Ramos (cell line): ENCODE measurements at regions not wholly inside any gene's neighbourhood (a gene's known extent, or its start where the extent isn't known, plus 50 kb on each side); places are given as distances from the start of the nearest gene placed in this dataset.

Source experiments
- in situ Hi-C: fragments of 300-500 bp; cut with MboI; formaldehyde crosslinking; loops from one replicate; pipeline ENCODE4 v1.14.3; 2022; ENCODE audit warnings: low sequenced_read_pairs; ENCODE audit not compliant: unreplicated experiment

- in situ Hi-C loops, result no loop called here
These were observed 158.2 kb upstream of the TSC22D2 start for GRCh38 chr3:150249779-150250470.

GRCh38 chr3:150248888-150249681, 159.0 kb upstream of the TSC22D2 start:
- in situ Hi-C loops, result no loop called here

GRCh38 chr3:150248116-150248887, 159.8 kb upstream of the TSC22D2 start:
- in situ Hi-C loops, result no loop called here

GRCh38 chr3:150247441-150247840, 160.7 kb upstream of the TSC22D2 start:
- in situ Hi-C loops, result no loop called here

GRCh38 chr3:150243466-150243865, 164.6 kb upstream of the TSC22D2 start:
- in situ Hi-C loops, result no loop called here

GRCh38 chr3:150242220-150242936, 165.7 kb upstream of the TSC22D2 start:
- in situ Hi-C loops, result no loop called here

GRCh38 chr3:150240891-150241290, 167.2 kb upstream of the TSC22D2 start:
- in situ Hi-C loops, result no loop called here

GRCh38 chr3:150239766-150240165, 168.3 kb upstream of the TSC22D2 start:
- in situ Hi-C loops, result no loop called here

GRCh38 chr3:150238995-150239619, 169.0 kb upstream of the TSC22D2 start:
- in situ Hi-C loops, result no loop called here

GRCh38 chr3:150238048-150238802, 169.9 kb upstream of the TSC22D2 start:
- in situ Hi-C loops, result no loop called here

GRCh38 chr3:150237490-150237889, 170.6 kb upstream of the TSC22D2 start:
- in situ Hi-C loops, result no loop called here

- in situ Hi-C loops, result no loop called here
These were observed 171.6 kb upstream of the TSC22D2 start for GRCh38 chr3:150236316-150237082.

GRCh38 chr3:150235799-150236198, 172.3 kb upstream of the TSC22D2 start:
- in situ Hi-C loops, result no loop called here

- in situ Hi-C loops, result no loop called here
These were observed 175.1 kb upstream of the TSC22D2 start for GRCh38 chr3:150232992-150233451.

GRCh38 chr3:150230037-150230436, 178.1 kb upstream of the TSC22D2 start:
- in situ Hi-C loops, result no loop called here

GRCh38 chr3:150228626-150229025, 179.5 kb upstream of the TSC22D2 start:
- in situ Hi-C loops, result loop anchor here (5.0 to 10.0 kb wide), 2 partner anchors 264 to 269 kb away; no protein-coding TSS in a partner anchor

- in situ Hi-C loops, result loop anchor here (5.0 to 10.0 kb wide), 2 partner anchors 263 to 269 kb away; no protein-coding TSS in a partner anchor
These were observed 180.3 kb upstream of the TSC22D2 start for GRCh38 chr3:150227839-150228238.

- in situ Hi-C loops, result loop anchor here (5.0 to 10.0 kb wide), 2 partner anchors 261 to 271 kb away; no protein-coding TSS in a partner anchor
These were observed 182.1 kb upstream of the TSC22D2 start for GRCh38 chr3:150225986-150226385.
